A204.1 (cell line): ENCODE measurements at regions not wholly inside any gene's neighbourhood (a gene's known extent, or its start where the extent isn't known, plus 50 kb on each side); places are given as distances from the start of the nearest gene placed in this dataset.

ENCODE experiments used
- FAIRE-seq: peaks from 2 replicates; lab custom pipeline; 2012; peaks lifted over from hg19 to GRCh38; lab: Jason Lieb, UNC

GRCh38 chr5:8908055-8908683 lies 637.7 kb downstream of the SEMA5A start:
- FAIRE-seq: no peak

DNA sequence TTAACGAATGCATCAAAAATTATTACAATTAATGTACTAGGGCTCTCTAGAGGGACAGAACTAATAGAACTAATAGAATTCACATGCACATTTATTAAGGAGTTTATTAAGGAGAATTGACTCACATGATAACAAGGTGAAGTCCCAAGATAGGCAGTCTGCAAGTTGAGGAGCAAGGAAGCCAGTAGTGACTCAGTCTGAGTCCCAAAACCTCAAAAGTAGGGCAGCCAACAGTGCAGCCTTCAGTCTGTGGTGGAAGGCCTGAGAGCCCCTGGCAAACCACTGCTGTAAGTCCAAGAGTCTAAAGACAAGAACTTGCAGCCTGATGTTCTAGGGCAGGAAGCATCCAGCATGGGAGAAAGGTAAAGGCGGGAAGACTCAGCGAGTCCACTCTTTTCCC lies 633.8 kb downstream of the SEMA5A start:
- no peak for FAIRE-seq

GRCh38 chr5:8913522-8913921 lies 632.4 kb downstream of the SEMA5A start:
- no peak for FAIRE-seq

DNA sequence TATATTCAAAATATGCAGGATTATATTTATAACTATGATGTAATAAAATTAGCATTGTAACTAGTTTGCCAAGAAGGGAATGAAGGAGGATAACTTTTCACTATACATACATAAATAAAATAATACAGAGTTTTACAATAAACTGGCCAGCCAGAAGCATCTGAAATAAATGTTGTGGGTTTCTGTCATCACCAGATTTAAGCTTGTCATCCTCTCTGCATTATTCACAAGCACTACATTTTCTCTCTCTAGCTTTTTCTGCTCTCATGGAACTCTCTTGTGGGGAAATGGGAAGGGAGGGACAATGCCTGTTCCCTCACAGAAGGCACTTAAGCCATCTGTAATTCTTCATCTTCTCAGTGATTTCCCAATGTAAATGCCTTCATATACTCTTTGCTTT lies 626.8 kb downstream of the SEMA5A start:
- FAIRE-seq: no peak

GRCh38 chr5:8923526-8923925 lies 622.3 kb downstream of the SEMA5A start:
- FAIRE-seq: no peak

DNA sequence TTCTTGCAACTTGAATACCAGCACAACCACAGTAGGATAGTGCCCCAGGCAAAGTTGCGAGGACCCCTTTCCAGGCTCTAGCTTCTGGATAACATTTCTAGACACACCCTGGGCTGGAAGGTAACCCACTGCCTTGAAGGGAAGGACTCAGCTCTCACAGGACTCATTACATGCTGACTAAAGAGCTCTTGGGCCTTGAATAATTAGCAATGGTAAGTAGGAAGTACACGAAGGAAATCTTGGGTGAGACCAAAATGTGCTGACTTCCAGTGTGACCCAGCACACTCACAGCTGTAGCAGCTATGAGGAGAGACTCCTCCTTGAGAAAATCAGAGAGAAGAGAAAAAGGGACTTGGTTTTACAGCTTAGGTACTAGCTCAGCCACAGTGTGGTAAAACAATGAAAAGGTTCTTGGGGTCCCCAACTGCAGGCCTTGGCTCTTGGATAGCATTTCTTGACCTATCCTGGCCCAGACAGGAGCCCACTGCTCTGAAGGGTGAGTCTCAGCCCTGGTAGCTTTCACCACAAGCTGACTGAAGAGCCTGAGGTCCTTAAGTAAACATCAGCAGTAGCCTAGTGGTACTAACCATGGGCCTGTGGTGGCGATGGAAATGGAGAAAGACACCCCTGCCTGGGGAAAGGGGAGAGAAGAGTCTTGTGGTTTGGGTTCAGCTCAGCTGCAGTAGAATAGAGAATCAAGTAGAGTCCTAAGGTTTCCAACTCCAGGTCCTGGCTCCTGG lies 621.7 kb downstream of the SEMA5A start:
- no peak for FAIRE-seq

DNA sequence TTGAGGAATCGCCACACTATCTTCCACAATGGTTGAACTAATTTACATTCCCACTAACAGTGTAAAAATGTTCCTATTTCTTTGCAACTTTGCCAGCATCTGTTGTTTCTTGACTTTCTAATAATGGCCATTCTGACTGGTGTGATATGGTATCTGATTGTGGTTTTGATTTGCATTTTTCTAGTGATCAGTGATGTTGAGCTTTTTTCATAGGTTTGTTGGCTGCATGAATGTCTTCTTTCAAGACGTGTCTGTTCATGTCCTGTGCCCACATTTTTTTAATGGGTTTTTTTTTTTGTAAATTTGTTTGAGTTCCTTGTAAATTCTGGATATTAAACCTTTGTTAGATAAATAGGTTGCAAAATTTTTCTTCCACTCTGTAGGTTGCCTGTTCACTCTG lies 615.9 kb downstream of the SEMA5A start:
- FAIRE-seq: no peak

DNA sequence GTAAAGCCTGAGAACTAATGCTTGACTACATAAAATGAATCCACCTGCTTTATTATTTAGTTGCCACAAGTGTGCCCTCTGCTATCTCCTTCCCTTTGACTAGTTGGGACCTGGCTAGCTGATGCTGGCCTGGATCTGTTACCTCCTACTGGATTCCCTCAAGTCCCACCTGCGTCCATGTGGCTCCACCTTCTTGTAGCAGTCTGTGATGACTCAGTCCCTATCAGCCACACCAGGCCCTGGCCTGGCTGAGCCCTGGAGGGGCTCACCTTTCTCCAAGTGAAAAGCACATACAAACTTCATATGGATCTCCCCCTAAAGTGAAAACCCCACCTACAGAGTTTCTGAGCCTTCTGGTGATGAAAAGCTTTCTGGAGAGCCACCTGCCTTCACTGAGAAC lies 611.4 kb downstream of the SEMA5A start:
- no peak for FAIRE-seq

DNA sequence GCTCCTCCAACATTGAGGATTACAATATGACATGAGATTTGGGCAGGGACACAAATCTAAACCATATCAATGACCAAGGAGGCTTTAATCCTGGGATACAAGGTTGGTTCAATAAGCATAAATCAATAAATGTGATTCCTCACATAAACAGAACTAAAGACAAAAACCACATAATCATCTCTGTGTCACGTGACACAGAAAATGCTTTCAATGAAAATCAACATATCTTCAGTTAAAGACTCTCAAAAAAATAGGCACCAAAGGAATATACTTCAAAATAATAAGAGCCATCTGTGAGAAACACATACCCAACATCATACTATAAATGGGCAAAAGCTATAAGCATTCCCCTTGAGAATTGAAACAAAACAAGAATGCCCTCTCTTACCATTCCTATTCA lies 604.9 kb downstream of the SEMA5A start:
- no peak for FAIRE-seq

DNA sequence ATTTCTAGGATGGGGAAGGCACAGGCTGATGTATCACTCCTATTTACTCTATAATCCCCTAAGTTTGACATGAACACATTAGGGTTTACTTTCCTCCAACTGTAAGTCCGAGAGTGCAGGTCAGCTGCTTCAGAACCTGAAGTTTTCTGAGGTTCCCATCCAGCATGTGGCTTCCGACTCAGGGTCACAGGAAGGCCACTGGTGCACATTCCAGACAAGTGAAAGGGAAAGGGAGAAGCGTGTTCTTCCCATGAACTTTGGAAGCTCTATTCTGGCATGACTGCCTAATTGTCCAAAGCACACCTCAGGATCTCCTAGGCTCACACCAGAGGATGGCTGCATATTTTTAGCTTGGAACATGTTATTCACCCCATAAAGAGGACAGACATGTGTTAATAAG lies 602.6 kb downstream of the SEMA5A start:
- no peak for FAIRE-seq

- FAIRE-seq: no peak
Measured at GRCh38 chr5:8944005-8944404, 601.9 kb downstream of the SEMA5A start.

- no peak for FAIRE-seq
Measured at GRCh38 chr5:8945972-8946371, 599.9 kb downstream of the SEMA5A start.

DNA sequence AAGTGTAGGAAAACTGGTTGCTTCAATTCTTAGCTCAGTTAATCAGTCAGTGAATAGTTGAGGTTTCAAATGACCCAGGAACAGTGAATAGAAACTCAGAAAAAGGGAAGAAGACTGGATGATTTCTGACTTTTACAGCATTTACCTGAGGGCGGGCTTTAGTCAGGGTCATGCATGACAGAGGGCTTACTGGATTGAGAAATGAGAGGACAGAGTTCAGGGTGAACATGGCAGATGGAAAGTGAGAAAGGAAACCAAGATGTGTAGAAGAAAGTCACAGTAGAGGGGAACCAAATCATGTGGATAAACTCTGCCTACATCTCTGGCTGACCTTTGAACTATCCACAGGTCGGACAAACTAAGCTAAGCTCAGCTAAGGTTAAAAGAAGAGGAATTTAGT lies 596.0 kb downstream of the SEMA5A start:
- FAIRE-seq: no peak

- FAIRE-seq: no peak
Measured at GRCh38 chr5:8952147-8952546, 593.7 kb downstream of the SEMA5A start.

DNA sequence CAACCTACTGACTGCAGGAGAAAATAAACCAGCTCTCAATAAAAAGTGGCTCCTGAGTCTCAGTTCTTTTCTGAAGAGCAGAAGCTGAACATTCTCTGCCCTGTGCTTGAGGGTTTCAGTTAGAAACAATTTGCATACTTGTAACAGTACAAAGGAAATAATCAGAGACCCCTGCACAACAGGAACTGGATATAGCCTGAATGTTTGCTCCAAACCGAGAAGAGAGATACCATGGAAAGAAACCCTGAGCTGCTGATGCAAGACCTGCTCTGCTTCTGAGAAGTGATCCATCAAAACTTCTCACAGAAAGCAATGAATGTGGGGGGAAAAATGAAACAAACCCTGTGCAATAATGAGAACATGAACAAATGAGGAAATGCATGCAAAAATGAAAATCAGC lies 592.9 kb downstream of the SEMA5A start:
- no peak for FAIRE-seq

DNA sequence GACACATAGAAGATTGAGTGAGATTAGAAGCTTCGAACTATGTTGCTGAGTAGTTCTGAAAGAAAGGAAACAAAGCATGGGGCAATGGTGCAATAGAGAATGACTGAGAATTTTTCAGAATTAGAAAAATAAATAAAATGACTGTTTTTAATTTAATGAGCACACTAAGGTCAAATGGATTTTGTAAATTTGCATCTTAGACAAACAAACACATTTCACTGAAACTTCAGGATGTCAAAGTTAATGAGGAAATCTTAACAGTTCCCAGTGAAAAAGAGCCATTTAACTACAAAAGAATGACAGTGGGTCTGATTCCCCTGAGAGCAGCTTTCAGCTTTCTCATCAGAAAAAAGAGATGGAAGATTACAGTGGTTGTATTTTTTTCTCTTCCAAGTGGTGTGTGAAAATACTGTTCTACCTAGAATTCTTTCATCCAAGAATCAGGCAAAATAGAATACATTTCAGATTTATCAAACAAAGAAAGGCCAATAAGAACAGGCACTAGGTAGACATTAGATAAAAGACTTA lies 591.9 kb downstream of the SEMA5A start:
- FAIRE-seq: no peak

- no peak for FAIRE-seq
Measured at GRCh38 chr5:8954801-8955200, 591.1 kb downstream of the SEMA5A start.

DNA sequence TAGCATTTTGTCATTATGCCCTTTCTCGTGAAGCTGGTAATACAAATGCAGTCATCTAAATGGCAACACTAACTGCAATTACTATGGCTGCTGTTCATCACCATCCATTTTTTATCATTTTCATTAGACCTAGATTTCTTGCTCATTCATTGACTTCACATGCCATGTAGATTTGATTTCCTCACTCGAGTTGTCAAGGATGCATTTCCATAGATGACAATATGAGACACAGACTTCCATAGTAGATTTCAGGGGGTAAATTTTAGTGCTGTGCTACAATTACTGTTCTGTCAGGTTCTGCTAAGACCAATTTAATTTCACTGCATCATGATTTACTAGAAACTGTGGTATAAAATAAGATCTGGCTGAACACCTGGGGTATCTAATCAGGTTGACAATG lies 589.2 kb downstream of the SEMA5A start:
- no peak for FAIRE-seq

DNA sequence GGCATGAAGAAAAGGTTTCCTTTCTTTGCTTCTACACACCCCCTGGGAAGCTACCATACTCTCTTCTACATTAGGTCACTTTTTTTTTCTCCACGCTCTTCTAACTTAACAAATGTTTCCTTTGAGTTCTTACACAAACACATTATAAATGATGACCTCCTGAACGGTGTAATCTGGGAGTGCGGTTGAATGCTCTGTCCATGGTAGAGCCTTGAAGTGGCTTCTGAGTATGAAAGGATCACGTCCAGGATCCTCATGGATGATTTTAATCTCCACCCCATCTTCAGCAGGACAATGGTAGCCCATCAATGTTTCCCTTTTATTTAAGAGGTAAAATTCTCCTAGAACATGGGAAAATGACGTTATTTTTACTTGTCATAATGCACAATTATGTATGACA lies 587.3 kb downstream of the SEMA5A start:
- no peak for FAIRE-seq

DNA sequence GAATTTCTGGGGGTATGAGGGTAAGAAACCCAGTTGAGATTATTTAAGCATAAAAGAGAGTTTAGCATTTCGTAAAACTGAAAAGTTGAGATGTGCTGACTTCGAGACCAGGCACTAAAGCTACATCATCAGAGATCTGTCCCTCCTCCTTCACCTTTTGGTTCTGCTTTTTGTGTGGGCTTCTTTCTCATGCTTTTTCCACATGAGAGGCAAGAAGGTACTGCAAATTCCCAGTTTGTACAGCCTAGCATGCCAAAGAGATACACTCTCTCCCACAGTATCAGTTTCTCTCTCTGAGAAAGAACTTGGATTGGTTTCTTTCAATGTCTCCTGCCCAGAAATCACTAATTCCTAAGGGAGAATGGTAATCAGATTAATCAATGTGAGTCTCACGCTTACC lies 584.7 kb downstream of the SEMA5A start:
- FAIRE-seq: no peak

GRCh38 chr5:8961956-8962355 lies 583.9 kb downstream of the SEMA5A start:
- no peak for FAIRE-seq

GRCh38 chr5:8981016-8981415 lies 564.9 kb downstream of the SEMA5A start:
- FAIRE-seq: no peak

DNA sequence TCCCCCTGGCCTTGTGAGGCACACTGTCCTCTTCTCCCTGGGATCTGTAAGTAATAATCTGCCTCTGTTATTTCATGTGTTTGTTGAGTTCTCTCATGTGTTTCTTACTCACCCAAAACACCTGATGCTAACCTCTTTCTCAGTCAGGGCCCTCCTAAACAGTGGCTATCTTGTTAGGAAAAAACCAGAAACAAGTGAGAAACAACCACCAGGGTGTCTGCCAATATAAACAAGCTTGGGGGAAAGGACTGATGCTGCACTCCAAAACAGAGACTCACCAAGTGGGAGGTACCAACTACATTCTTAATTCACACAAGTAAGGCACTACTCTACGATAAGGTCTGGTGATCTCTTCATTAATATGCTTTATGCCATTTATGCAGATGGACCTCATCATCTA lies 564.4 kb downstream of the SEMA5A start:
- FAIRE-seq: no peak

DNA sequence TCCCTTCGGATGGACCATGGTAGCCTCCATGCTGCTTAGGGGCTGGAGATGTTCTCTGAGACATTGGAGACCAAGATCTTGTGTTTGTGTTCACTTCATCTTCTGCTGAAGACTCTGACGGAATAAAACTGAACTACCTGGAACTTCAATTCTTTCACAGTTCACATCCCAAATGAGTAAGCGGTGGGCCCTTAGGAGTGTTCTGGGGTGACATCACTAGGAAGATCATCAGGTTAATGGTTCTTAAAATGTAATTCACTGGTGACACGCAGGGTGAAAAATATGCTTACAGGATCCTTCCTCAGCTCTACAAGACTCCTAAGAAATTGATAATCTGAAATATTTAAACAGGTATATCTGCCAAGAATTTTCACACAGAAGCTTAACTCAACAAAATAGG lies 561.5 kb downstream of the SEMA5A start:
- no peak for FAIRE-seq
